GM21619 (cell line): ENCODE measurements at regions not wholly inside any gene's neighbourhood (a gene's known extent, or its start where the extent isn't known, plus 50 kb on each side); places are given as distances from the start of the nearest gene placed in this dataset.

Experiments used
- ATAC-seq: cut with Tn5 transposase; IDR thresholded peaks from one replicate; pipeline ENCODE4 v1.9.1; 2021; ENCODE audit not compliant: unreplicated experiment

DNA sequence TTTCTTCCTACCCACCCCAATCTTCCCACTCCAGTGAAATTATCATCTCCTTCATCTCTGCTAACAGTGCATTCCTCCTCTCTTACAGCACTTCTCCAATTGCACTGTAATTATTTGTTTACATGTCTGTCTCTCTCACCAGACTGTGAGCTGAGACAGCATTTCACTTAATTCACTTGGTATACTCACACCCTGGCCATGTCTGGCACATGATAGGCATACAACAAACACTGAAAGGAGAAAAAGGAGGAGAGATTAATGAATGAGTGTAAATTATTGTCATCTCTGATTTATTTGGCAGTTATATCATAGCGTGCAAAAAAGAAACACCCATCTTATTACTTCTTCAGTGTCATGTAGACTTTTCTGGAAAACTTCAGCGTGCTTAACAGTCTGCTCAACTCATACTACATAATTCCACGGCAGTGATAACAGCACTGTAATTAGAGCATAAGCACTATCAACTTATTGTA lies 452.3 kb downstream of the ADAMTS20 start:
- ATAC-seq = no peak

DNA sequence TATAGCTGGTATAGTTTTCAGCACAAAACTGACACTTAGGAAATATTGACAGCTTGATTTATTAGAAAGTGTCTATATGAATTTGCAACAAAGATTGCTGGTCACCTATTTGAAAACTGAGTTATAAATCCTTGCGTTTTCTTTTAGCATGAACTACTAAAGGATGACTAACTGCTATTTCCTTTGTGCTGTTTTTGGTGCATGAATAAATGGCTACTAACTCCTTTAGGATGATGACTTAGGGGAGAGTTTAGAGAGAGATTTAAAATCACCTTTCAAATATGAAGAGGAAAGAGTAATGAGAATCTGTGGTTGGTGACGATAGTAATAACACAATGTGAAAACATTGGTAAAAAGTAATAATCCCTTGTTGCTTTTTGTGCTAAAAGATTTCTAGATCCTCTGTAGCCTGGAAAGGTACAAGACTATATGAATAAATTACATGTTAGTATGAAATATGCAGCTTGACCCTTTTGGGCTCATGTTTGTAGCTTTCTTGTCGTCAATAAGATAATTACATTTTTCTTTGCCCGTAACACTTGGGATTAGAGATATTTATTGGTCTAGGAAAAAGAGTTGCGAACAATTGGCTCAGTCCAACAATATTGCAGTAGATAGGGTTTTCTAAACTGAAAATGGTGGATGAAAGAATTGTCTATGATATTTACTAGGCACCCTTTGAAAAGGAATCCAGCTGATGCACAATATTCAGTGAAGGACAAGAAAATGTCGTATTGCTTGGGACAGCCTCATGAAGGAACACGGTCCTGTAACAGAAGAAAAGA lies 453.0 kb downstream of the ADAMTS20 start:
- no peak for ATAC-seq

- ATAC-seq = no peak
These were observed 453.9 kb downstream of the ADAMTS20 start for GRCh38 chr12:43098071-43098470.

DNA sequence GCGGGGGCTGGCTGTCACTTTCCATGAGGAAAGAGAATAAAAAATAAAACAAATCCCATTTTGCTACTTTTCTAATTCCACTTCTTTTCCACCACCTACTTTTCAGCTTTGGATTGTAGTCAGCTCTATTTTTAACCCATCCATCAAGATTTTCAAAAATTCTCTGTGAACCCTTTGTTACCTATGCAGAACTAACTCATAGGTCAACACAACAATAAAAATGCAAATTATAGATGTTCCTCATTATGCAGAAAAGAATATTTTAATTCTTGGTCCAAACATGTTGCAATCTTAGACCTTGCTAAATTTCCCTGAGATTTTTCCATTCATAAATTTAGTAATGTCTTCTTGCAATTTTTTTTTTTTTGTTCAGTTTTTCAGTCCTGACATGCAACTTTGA lies 454.5 kb downstream of the ADAMTS20 start:
- no peak for ATAC-seq

GRCh38 chr12:43095669-43096280 lies 456.2 kb downstream of the ADAMTS20 start:
- ATAC-seq = no peak

GRCh38 chr12:43094886-43095575 lies 457.0 kb downstream of the ADAMTS20 start:
- no peak for ATAC-seq

- ATAC-seq = no peak
These were observed 461.0 kb downstream of the ADAMTS20 start for GRCh38 chr12:43090981-43091380.

- ATAC-seq = no peak
These were observed 464.6 kb downstream of the ADAMTS20 start for GRCh38 chr12:43087195-43088091.

GRCh38 chr12:43079476-43079875 lies 472.5 kb downstream of the ADAMTS20 start:
- no peak for ATAC-seq

GRCh38 chr12:43078976-43079375 lies 473.0 kb downstream of the ADAMTS20 start:
- ATAC-seq = no peak

DNA sequence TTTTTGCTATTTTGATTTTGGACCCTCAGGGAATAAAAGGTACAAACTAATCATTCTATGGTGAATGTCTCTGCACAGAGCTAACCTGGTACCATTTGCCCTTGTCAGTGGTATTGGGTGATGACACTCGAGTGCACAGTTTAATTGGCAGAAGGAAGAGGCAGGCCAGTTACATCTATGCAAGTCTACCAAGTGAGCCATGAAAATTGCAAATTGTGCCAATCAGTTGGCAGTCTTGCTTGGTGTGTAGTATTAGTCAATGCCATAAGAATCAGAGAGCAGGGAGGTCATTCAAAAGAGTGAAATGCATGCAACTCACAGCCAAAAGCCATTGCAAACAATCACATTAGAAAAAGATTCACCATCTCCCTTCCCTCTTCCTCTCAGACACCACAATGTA lies 479.6 kb downstream of the ADAMTS20 start:
- ATAC-seq = no peak

DNA sequence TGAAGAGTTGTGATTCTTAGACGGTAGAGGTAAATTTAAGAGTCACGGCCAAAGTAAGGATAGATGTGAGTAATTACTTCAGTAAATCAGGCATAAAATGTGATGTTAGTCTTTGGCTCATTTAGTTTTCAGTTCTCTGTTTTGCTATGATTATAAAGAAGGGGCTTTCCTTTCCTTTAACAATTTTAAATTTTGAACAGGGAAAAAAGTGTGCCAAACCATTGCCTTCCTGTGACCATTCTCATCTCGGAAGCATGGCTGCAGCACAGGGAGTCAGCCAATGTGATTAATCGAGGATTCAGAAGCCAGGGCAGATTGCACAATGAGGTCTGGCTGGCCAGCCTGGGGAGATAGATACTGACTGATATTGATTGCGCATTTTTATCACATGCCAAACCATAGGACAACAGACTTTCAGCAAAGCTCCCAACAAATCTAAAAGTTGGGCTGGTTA lies 480.2 kb upstream of the PRICKLE1 start:
- no peak for ATAC-seq

- ATAC-seq = no peak
These were observed 476.9 kb upstream of the PRICKLE1 start for GRCh38 chr12:43066471-43066870.

DNA sequence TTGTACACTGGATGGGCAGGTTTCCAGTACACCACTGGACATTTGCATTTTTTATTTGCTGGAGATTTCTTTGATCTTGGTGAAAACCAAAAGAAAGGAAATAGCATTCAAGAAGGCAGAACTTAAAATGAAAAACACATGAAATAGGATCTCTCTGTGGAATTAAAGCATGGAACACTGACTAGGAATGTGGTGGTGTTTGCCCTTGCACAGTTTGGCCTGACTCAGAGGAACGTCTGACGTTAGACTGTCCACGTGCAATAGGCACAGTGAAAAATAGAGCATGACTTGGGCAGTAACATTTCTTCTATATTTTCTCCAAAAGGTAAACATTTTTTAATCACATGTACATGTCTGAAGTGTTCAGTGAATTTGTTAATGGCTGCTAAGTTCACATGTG lies 474.1 kb upstream of the PRICKLE1 start:
- ATAC-seq = no peak

DNA sequence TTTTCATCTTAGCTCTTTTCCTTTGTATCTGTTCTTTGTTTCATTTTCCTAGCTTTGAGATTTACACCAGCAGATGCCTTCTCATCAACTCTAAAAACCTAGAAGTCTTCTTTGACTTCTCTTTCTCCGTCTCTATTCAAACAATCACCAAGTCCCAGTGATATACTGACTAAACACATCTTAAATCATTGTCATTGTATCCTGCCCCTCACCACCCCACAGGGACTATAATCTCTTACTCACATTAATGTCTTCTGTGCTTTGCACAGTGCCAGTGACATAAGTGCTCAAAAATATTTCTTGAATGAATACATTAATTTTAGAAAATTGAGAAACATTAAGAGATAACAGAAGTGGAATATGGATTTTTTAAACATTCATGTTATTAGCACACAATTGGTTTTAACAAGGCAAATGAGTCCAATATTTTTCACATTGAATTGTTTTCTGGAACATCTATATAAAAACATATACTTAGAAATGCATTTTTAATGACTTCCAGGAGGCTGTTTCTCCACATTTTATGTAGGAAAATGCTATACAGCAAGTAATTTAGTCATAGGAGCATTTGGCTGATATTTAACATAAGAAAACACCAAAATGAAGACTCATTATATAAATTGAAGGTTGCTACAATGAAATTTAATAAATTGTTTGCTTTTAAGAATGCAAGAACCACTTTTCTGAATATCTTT lies 472.8 kb upstream of the PRICKLE1 start:
- no peak for ATAC-seq

GRCh38 chr12:43060742-43061141 lies 471.2 kb upstream of the PRICKLE1 start:
- ATAC-seq = no peak

DNA sequence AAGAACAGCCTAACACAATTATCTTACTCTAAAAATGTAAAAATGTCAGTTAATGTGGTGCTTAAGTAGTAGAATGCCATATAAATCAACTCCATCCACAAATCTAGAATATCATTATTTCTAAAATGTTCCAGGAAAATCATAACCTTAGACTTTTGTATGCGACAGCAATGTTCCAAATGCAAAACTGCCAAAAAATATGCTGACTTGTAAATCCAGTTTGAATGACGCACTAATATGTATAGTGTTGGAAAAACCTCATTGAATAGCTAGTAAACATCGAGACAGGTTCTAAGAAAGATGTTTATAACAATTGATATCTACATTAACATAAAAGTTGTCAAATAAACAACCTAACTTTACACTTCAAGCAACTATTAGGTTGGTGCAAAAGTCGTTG lies 469.1 kb upstream of the PRICKLE1 start:
- no peak for ATAC-seq

GRCh38 chr12:43057566-43057965 lies 468.0 kb upstream of the PRICKLE1 start:
- no peak for ATAC-seq

GRCh38 chr12:43054085-43054484 lies 464.5 kb upstream of the PRICKLE1 start:
- no peak for ATAC-seq

DNA sequence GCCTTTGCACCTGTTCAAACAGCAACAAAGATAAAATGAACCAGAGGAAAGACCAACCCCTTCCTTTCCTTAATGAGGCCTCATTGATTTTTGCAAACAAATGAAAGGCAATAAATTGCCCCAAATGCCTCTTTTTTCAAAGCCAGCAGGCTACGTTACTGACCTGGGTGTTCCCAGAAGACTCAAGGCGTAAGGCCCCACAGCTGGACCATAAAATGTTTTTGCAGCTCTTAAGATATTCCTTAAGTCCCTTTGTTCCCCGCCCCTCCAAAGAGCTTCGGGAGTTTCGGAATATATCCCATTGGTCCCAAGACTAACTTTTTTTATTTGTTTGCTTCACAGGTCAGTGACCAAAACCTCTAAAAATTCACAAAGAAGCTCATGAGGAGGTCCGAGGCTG lies 462.9 kb upstream of the PRICKLE1 start:
- ATAC-seq = no peak
